A673 (cell line): ENCODE measurements at regions not wholly inside any gene's neighbourhood (a gene's known extent, or its start where the extent isn't known, plus 50 kb on each side); places are given as distances from the start of the nearest gene placed in this dataset.
"Not testable (repeated sequence)": the region's sequence is repeated elsewhere in the genome, so short reads cannot be mapped to it uniquely, and the experiment has no call there.

Experiments used
- BruUV-seq: library from RNA; stranded (reverse); fragments of 400-500 nt; replicated peaks from 2 replicates; lab custom pipeline; 2021; lab: Mats Ljungman, UMichigan
- CTCF ChIA-PET: fragments of 300-600 bp; sonication (Branson Sonifier 250); formaldehyde crosslinking; loops from one replicate; lab custom pipeline; 2022; ENCODE audit warnings: antibody characterized with exemption; lab: Charles Lee
- POLR2A ChIA-PET: fragments of 300-600 bp; sonication (Branson Sonifier 250); formaldehyde crosslinking; loops from one replicate; lab custom pipeline; 2022; ENCODE audit warnings: antibody characterized with exemption; ENCODE audit not compliant: low non-redundant PET; lab: Charles Lee
- DNase-seq: peaks from one replicate; pipeline ENCODE4 v3.0.0-alpha.2; 2015; ENCODE audit warnings: low spot score
- H3K27ac ChIP-seq: fragments of 200-600 bp; sonication (generic); 2 replicates; pipeline ENCODE4 v1.5.1; 2016; ENCODE audit warnings: mixed run types, low read depth, mild to moderate bottlenecking, mixed read lengths, antibody characterized with exemption, low read length; ENCODE audit not compliant: poor library complexity, severe bottlenecking
- H3K27me3 ChIP-seq: fragments of 200-600 bp; sonication (generic); replicated peaks from 2 replicates; pipeline ENCODE4 v1.6.1; 2017; ENCODE audit warnings: mixed run types, low read depth, mild to moderate bottlenecking, mixed read lengths, antibody characterized with exemption, low read length; ENCODE audit not compliant: insufficient read depth, poor library complexity
- H3K36me3 ChIP-seq: fragments of 200-600 bp; sonication (generic); 2 replicates; pipeline ENCODE4 v1.6.1; 2016; ENCODE audit warnings: mixed run types, mild to moderate bottlenecking, mixed read lengths, antibody characterized with exemption, low read length; ENCODE audit not compliant: insufficient read depth, poor library complexity, severe bottlenecking
- H3K4me1 ChIP-seq: fragments of 200-600 bp; sonication (generic); 2 replicates; pipeline ENCODE4 v1.6.1; 2017; ENCODE audit warnings: mixed run types, mild to moderate bottlenecking, mixed read lengths, antibody characterized with exemption, low read length; ENCODE audit not compliant: insufficient read depth, poor library complexity, severe bottlenecking
- H3K4me3 ChIP-seq: fragments of 200-600 bp; sonication (generic); 2 replicates; pipeline ENCODE4 v1.5.1; 2016; ENCODE audit warnings: low read depth, mixed run types, mild to moderate bottlenecking, mixed read lengths, low read length; ENCODE audit not compliant: poor library complexity, severe bottlenecking
- H3K9me3 ChIP-seq: fragments of 200-600 bp; sonication (generic); 2 replicates; pipeline ENCODE4 v1.6.1; 2016; ENCODE audit warnings: mixed run types, low read depth, mild to moderate bottlenecking, mixed read lengths, antibody characterized with exemption, low read length; ENCODE audit not compliant: poor library complexity, severe bottlenecking
- CTCF ChIP-seq: fragments of 300-800, 200-600 bp; sonication (generic); conservative IDR thresholded peaks from 2 replicates; pipeline ENCODE4 v1.5.1; 2017; ENCODE audit warnings: low read depth, mild to moderate bottlenecking, antibody characterized with exemption, low read length, moderate library complexity, mixed read lengths
- EZH2 ChIP-seq: fragments of 200-600 bp; sonication (generic); IDR thresholded peaks from 2 replicates; pipeline ENCODE4 v1.6.1; 2017; ENCODE audit warnings: borderline replicate concordance, low read depth, mild to moderate bottlenecking, mixed read lengths, antibody characterized with exemption, low read length; ENCODE audit not compliant: poor library complexity, severe bottlenecking
- intact Hi-C: fragments of 100-400 bp; cut with micrococcal nuclease; formaldehyde crosslinking; loops from one replicate; pipeline ENCODE4 v1.10.0; 2022; ENCODE audit not compliant: unreplicated experiment

- intact Hi-C loops, result no loop called here
- no peaks in the 10 kb centered on the region for H3K4me1 ChIP-seq
- POLR2A ChIA-PET, result no interaction called here
- H3K4me3 ChIP-seq, result no peak overlapping the region
- BruUV-seq, result no TSS peak
- H3K36me3 ChIP-seq, result no peaks in the 10 kb centered on the region
- CTCF ChIA-PET, result no interaction called here
- no peak for DNase-seq
- H3K27ac ChIP-seq, result no peak overlapping the region
- no peaks in the 10 kb centered on the region for H3K27me3 ChIP-seq
- TF ChIP-seq CTCF (no peak), EZH2 (no peak)
- no peaks in the 10 kb centered on the region for H3K9me3 ChIP-seq
Observed at GRCh38 chr6:6458172-6458571, 130.3 kb upstream of the LY86 start.

- DNase-seq, CTCF ChIA-PET, H3K9me3 ChIP-seq, H3K27me3 ChIP-seq, BruUV-seq, H3K4me1 ChIP-seq, intact Hi-C loops, H3K27ac ChIP-seq, H3K36me3 ChIP-seq, POLR2A ChIA-PET, H3K4me3 ChIP-seq: not testable (repeated sequence)
Observed at GRCh38 chr6:6459963-6460362, 128.6 kb upstream of the LY86 start.

GRCh38 chr6:6460416-6460815, 128.1 kb upstream of the LY86 start:
- no peak overlapping the region for H3K4me3 ChIP-seq
- H3K27ac ChIP-seq, result no peak overlapping the region
- no peaks in the 10 kb centered on the region for H3K27me3 ChIP-seq
- no peaks in the 10 kb centered on the region for H3K4me1 ChIP-seq
- H3K9me3 ChIP-seq, result no peaks in the 10 kb centered on the region
- no peaks in the 10 kb centered on the region for H3K36me3 ChIP-seq
- TF ChIP-seq CTCF (no peak), EZH2 (no peak)
- intact Hi-C loops, result no loop called here
- ChIA-PET CTCF (no interaction called here), POLR2A (no interaction called here)
- no TSS peak for BruUV-seq
- DNase-seq, result no peak

- TF ChIP-seq EZH2, result no peak
- Histone ChIP-seq H3K9me3 (no peaks in the 10 kb centered on the region), H3K4me1 (no peaks in the 10 kb centered on the region), H3K27ac (no peak overlapping the region), H3K4me3 (no peak overlapping the region), H3K36me3 (no peaks in the 10 kb centered on the region), H3K27me3 (no peaks in the 10 kb centered on the region)
- POLR2A ChIA-PET, result no interaction called here
- no peak for DNase-seq
- BruUV-seq, result no TSS peak
- CTCF ChIA-PET, result no interaction called here
- intact Hi-C loops, result no loop called here
Observed at GRCh38 chr6:6461138-6461537, 127.4 kb upstream of the LY86 start.
